GM23338 (cell line): ENCODE measurements at regions not wholly inside any gene's neighbourhood (a gene's known extent, or its start where the extent isn't known, plus 50 kb on each side); places are given as distances from the start of the nearest gene placed in this dataset.

ENCODE experiments used
- ATAC-seq: fragments of 200-7000 bp; cut with Tn5 transposase; 3 replicates; pipeline ENCODE4 v1.9.1; 2020
- DNase-seq: peaks from one replicate; pipeline ENCODE4 v3.0.0-alpha.2; 2015; ENCODE audit warnings: low spot score
- H2AFZ ChIP-seq: fragments of 200-600 bp; sonication (generic); 2 replicates; pipeline ENCODE4 v1.8.0; 2016; ENCODE audit warnings: antibody characterized with exemption, mild to moderate bottlenecking, moderate library complexity
- H3F3A ChIP-seq: fragments of 200-600 bp; sonication (generic); replicated peaks from 2 replicates; pipeline ENCODE4 v1.8.0; 2017; ENCODE audit warnings: antibody characterized with exemption, mixed run types, low read depth
- H3K27ac ChIP-seq: fragments of 200-600 bp; sonication (generic); 2 replicates; pipeline ENCODE4 v1.6.1; 2016; ENCODE audit warnings: low read depth
- H3K27me3 ChIP-seq: fragments of 200-600 bp; sonication (generic); 2 replicates; pipeline ENCODE4 v1.8.0; 2016; ENCODE audit warnings: mild to moderate bottlenecking, mixed run types, moderate library complexity; ENCODE audit not compliant: insufficient read depth
- H3K36me3 ChIP-seq: fragments of 200-600 bp; sonication (generic); 2 replicates; pipeline ENCODE4 v1.8.0; 2016; ENCODE audit warnings: mild to moderate bottlenecking; ENCODE audit not compliant: insufficient read depth
- H3K4me1 ChIP-seq: fragments of 200-600 bp; sonication (generic); 2 replicates; pipeline ENCODE4 v1.8.0; 2016; ENCODE audit warnings: mild to moderate bottlenecking, moderate library complexity; ENCODE audit not compliant: insufficient read depth
- H3K4me2 ChIP-seq: fragments of 200-600 bp; sonication (generic); 2 replicates; pipeline ENCODE4 v1.7.1; 2017; ENCODE audit warnings: mixed run types
- H3K4me3 ChIP-seq: fragments of 200-600 bp; sonication (generic); 2 replicates; pipeline ENCODE4 v1.6.1; 2016; ENCODE audit warnings: mixed run types
- H3K79me2 ChIP-seq: fragments of 200-600 bp; sonication (generic); replicated peaks from 2 replicates; pipeline ENCODE4 v1.8.0; 2017; ENCODE audit warnings: mild to moderate bottlenecking; ENCODE audit not compliant: insufficient read depth
- H3K9me2 ChIP-seq: fragments of 200-600 bp; sonication (generic); 2 replicates; pipeline ENCODE4 v1.8.0; 2017; ENCODE audit not compliant: insufficient read depth
- H4K20me1 ChIP-seq: fragments of 200-600 bp; sonication (generic); replicated peaks from 2 replicates; pipeline ENCODE4 v1.8.0; 2017; ENCODE audit warnings: mild to moderate bottlenecking; ENCODE audit not compliant: insufficient read depth
- H3K27ac Mint-ChIP-seq: 2 replicates; pipeline ENCODE4 v1.8.0; 2020; ENCODE audit warnings: inconsistent platforms, mild to moderate bottlenecking, moderate library complexity, mixed read lengths
- H3K27me3 Mint-ChIP-seq: 3 replicates; pipeline ENCODE4 v1.8.0; 2022; ENCODE audit warnings: low read depth, mild to moderate bottlenecking, moderate library complexity, mixed read lengths, inconsistent platforms; ENCODE audit not compliant: insufficient read depth, poor library complexity
- H3K36me3 Mint-ChIP-seq: 3 replicates; pipeline ENCODE4 v1.8.0; 2021; ENCODE audit warnings: low read depth, mild to moderate bottlenecking, inconsistent platforms, moderate library complexity, mixed read lengths
- H3K4me1 Mint-ChIP-seq: 3 replicates; pipeline ENCODE4 v1.8.0; 2020; ENCODE audit warnings: mild to moderate bottlenecking, inconsistent platforms, mixed read lengths
- H3K4me3 Mint-ChIP-seq: 3 replicates; pipeline ENCODE4 v1.8.0; 2021; ENCODE audit warnings: moderate library complexity, mild to moderate bottlenecking, inconsistent platforms, mixed read lengths
- H3K9me3 Mint-ChIP-seq: 3 replicates; pipeline ENCODE4 v1.8.0; 2020; ENCODE audit warnings: moderate library complexity, mild to moderate bottlenecking, inconsistent platforms, mixed read lengths
- CREB1 ChIP-seq: fragments of 250-450 bp; sonication (Bioruptor Pico); IDR thresholded peaks from 2 replicates; pipeline ENCODE4 v1.5.0; 2020; ENCODE audit warnings: low read depth, mild to moderate bottlenecking, moderate library complexity
- CTCF ChIP-seq, 2 experiments: fragments of 200-600 bp in 1 of 2; sonication (generic) in 1 of 2; conservative IDR thresholded peaks; 2 replicates each; pipeline versions ENCODE4 v1.5.1 to v1.6.1; 2016 to 2017; ENCODE audit warnings: antibody characterized with exemption in 2 of 2, low read depth in 2 of 2, mild to moderate bottlenecking in 2 of 2, moderate library complexity in 1 of 2
- ETS1 ChIP-seq: IDR thresholded peaks from 2 replicates; pipeline ENCODE4 v1.6.1; 2016; ENCODE audit warnings: antibody characterized with exemption
- EZH2 ChIP-seq: fragments of 200-600 bp; sonication (generic); IDR thresholded peaks from one replicate; pipeline ENCODE4 v1.8.0; 2017; ENCODE audit warnings: antibody characterized with exemption, mild to moderate bottlenecking, low read depth; ENCODE audit not compliant: unreplicated experiment
- EZH2phosphoT487 ChIP-seq: fragments of 200-600 bp; sonication (generic); IDR thresholded peaks from one replicate; pipeline ENCODE4 v1.8.1; 2018; ENCODE audit warnings: antibody characterized with exemption; ENCODE audit not compliant: unreplicated experiment
- JUNB ChIP-seq: IDR thresholded peaks from one replicate; pipeline ENCODE4 v1.6.1; 2016; ENCODE audit warnings: antibody characterized with exemption; ENCODE audit not compliant: unreplicated experiment
- NANOG ChIP-seq: IDR thresholded peaks from 2 replicates; pipeline ENCODE4 v1.6.1; 2016; ENCODE audit warnings: antibody characterized with exemption, borderline replicate concordance
- POLR2AphosphoS5 ChIP-seq: IDR thresholded peaks from 2 replicates; pipeline ENCODE4 v1.6.1; 2016; ENCODE audit warnings: antibody characterized with exemption, low read depth
- REST ChIP-seq: IDR thresholded peaks from one replicate; pipeline ENCODE4 v1.6.1; 2018; ENCODE audit warnings: antibody characterized with exemption; ENCODE audit not compliant: unreplicated experiment
- STAT1 ChIP-seq: IDR thresholded peaks from one replicate; pipeline ENCODE4 v1.6.1; 2016; ENCODE audit warnings: antibody characterized with exemption; ENCODE audit not compliant: unreplicated experiment
- ZNF114 ChIP-seq: fragments of 250-450 bp; sonication (Bioruptor Pico); IDR thresholded peaks from 2 replicates; pipeline ENCODE4 v1.5.0; 2020; ENCODE audit warnings: mild to moderate bottlenecking, moderate library complexity
- ZNF331 ChIP-seq: fragments of 250-450 bp; sonication (Bioruptor Pico); IDR thresholded peaks from 2 replicates; pipeline ENCODE4 v1.5.0; 2020; ENCODE audit warnings: low read depth, mild to moderate bottlenecking, moderate library complexity
- ZNF462 ChIP-seq: fragments of 250-450 bp; sonication (Bioruptor Pico); IDR thresholded peaks from 2 replicates; pipeline ENCODE4 v1.5.0; 2020; ENCODE audit warnings: mild to moderate bottlenecking, moderate library complexity

- no peaks in the 10 kb centered on the region for H3K36me3 Mint-ChIP-seq
- Histone ChIP-seq H3K9me2 (no peaks in the 10 kb centered on the region), H3K4me1 (no peaks in the 10 kb centered on the region), H3K27ac (no peak overlapping the region), H2AFZ (no peak overlapping the region), H3K27me3 (no peaks in the 10 kb centered on the region), H3K36me3 (no peaks in the 10 kb centered on the region), H3K4me2 (no peak overlapping the region), H3F3A (no peaks in the 10 kb centered on the region), H4K20me1 (no peaks in the 10 kb centered on the region), H3K4me3 (no peak overlapping the region), H3K79me2 (no peaks in the 10 kb centered on the region)
- H3K9me3 Mint-ChIP-seq, result no peaks in the 10 kb centered on the region; the same call in 2 of the 3 replicates
- no peak overlapping the region for H3K4me3 Mint-ChIP-seq
- H3K27me3 Mint-ChIP-seq, result no peaks in the 10 kb centered on the region
- DNase-seq (no peak), ATAC-seq (no peak)
- no peak for TF ChIP-seq EZH2phosphoT487
- no peak for TF ChIP-seq POLR2AphosphoS5
- TF ChIP-seq REST, result no peak
- no peak for TF ChIP-seq ZNF462
- no peak for TF ChIP-seq JUNB
- TF ChIP-seq CREB1 (CRISPR knock-in tag), result no peak
- TF ChIP-seq ZNF331 (CRISPR knock-in tag), result no peak
- no peak for TF ChIP-seq ETS1
- TF ChIP-seq EZH2, result no peak
- no peak for TF ChIP-seq CTCF (conservative IDR thresholded peaks at IDR 0.05; ENCODE audit: low read depth in 2 of 2)
- TF ChIP-seq NANOG, result no peak
- TF ChIP-seq ZNF114 (CRISPR knock-in tag), result no peak
- no peak for TF ChIP-seq STAT1
- no peaks in the 10 kb centered on the region for H3K4me1 Mint-ChIP-seq
- H3K27ac Mint-ChIP-seq, result no peak overlapping the region
Observed at GRCh38 chr6:10042280-10042679, 372.6 kb downstream of the TFAP2A start.
